Small intestine (tissue), 7 donors: ENCODE measurements at regions not wholly inside any gene's neighbourhood (a gene's known extent, or its start where the extent isn't known, plus 50 kb on each side); places are given as distances from the start of the nearest gene placed in this dataset.

Experiments
- DNase-seq, 2 donors: peaks; one replicate each; pipeline versions ENCODE4 v3.0.0 to v3.0.0-alpha.2; 2013
- FAIRE-seq: peaks from 2 replicates; lab custom pipeline; 2012; peaks lifted over from hg19 to GRCh38; lab: Jason Lieb, UNC
- H3K27ac ChIP-seq, 3 donors: one replicate each; pipeline ENCODE4 v1.5.1; 2013; ENCODE audit warnings: low read length in 2 of 3, mild to moderate bottlenecking in 2 of 3, control low read depth in 1 of 3, inconsistent platforms in 1 of 3, low read depth in 1 of 3, moderate library complexity in 1 of 3
- H3K27me3 ChIP-seq, 3 donors: one replicate each; pipeline ENCODE4 v1.6.1; 2013; ENCODE audit warnings: low read length in 3 of 3, inconsistent platforms in 1 of 3; ENCODE audit not compliant: control insufficient read depth in 3 of 3, insufficient read depth in 3 of 3
- H3K36me3 ChIP-seq, 3 donors: one replicate each; pipeline ENCODE4 v1.6.1; 2013; ENCODE audit warnings: low read length in 3 of 3, inconsistent platforms in 1 of 3, low read depth in 1 of 3, mild to moderate bottlenecking in 1 of 3, moderate library complexity in 1 of 3; ENCODE audit not compliant: control insufficient read depth in 3 of 3, insufficient read depth in 2 of 3
- H3K4me1 ChIP-seq, 3 donors: one replicate each; pipeline ENCODE4 v1.6.1; 2013; ENCODE audit warnings: low read length in 2 of 3, inconsistent platforms in 1 of 3, low read depth in 1 of 3, mild to moderate bottlenecking in 1 of 3, moderate library complexity in 1 of 3; ENCODE audit not compliant: control insufficient read depth in 3 of 3, insufficient read depth in 2 of 3
- H3K4me3 ChIP-seq, 3 donors: one replicate each; pipeline ENCODE4 v1.5.1; 2013; ENCODE audit warnings: low read length in 3 of 3, control low read depth in 1 of 3, inconsistent platforms in 1 of 3, low read depth in 1 of 3, mild to moderate bottlenecking in 1 of 3, moderate library complexity in 1 of 3
- H3K9me3 ChIP-seq, 2 donors: one replicate each; pipeline ENCODE4 v1.6.1; 2013; ENCODE audit warnings: low read depth in 1 of 2, low read length in 1 of 2; ENCODE audit not compliant: control insufficient read depth in 2 of 2, insufficient read depth in 1 of 2
- WGBS, 3 donors: extraction: QIAGEN DNeasy Blood & Tissue Kit; methylation state at CpG; one replicate each; pipeline ENCODE4 v1.1.7; 2013; 5-methylcytosine and 5-hydroxymethylcytosine counted together
- donor health status: healthy with polysubstance abuse.
- donor health status: control.
- donor health status: control.
- donor health status: Bipolar disorder and iron deficiency.
- donor health status: healthy.

GRCh38 chr18:76139844-76140243, 355.2 kb downstream of the ZNF516 start:
- H3K4me3 ChIP-seq, result no peak overlapping the region
- FAIRE-seq (no peak), DNase-seq (no peak)
- H3K27me3 ChIP-seq, result no peaks in the 10 kb centered on the region
- H3K36me3 ChIP-seq, result no peaks in the 10 kb centered on the region
- 86 to 92% (median 91%) methylated on average over 1 of the region's 1 CpG for WGBS, 3 donors
- no peak overlapping the region for H3K27ac ChIP-seq
- H3K9me3 ChIP-seq, result peaks cover 0 to 2% of the 10 kb centered on the region in 2 donors
- H3K4me1 ChIP-seq, result no peaks in the 10 kb centered on the region

GRCh38 chr18:76137216-76137615, 357.8 kb downstream of the ZNF516 start:
- Histone ChIP-seq H3K27ac (no peak overlapping the region), H3K36me3 (no peaks in the 10 kb centered on the region), H3K4me1 (no peaks in the 10 kb centered on the region), H3K4me3 (no peak overlapping the region), H3K9me3 (peaks cover 0 to 7% of the 10 kb centered on the region in 2 donors), H3K27me3 (no peaks in the 10 kb centered on the region)
- WGBS, 3 donors, result 81 to 83% (median 81%) methylated on average over 6 of the region's 6 CpGs
- DNase-seq (no peak), FAIRE-seq (no peak)

- peaks cover 0 to under 1% (median 0%) of the 10 kb centered on the region in 3 donors for H3K4me1 ChIP-seq
- no peaks in the 10 kb centered on the region for H3K27me3 ChIP-seq
- 80 to 83% (median 81%) methylated on average over 10 of the region's 10 CpGs for WGBS, 3 donors
- peaks cover 0 to 7% of the 10 kb centered on the region in 2 donors for H3K9me3 ChIP-seq
- no peak overlapping the region for H3K4me3 ChIP-seq
- no peaks in the 10 kb centered on the region for H3K36me3 ChIP-seq
- no peak overlapping the region for H3K27ac ChIP-seq
- DNase-seq, result no peak
- no peak for FAIRE-seq
Observed at GRCh38 chr18:76136701-76137100, 358.3 kb downstream of the ZNF516 start.

GRCh38 chr18:76134628-76135027, 360.4 kb downstream of the ZNF516 start:
- Histone ChIP-seq H3K36me3 (no peaks in the 10 kb centered on the region), H3K4me1 (peaks cover 0 to 3% (median 0%) of the 10 kb centered on the region in 3 donors), H3K27ac (no peak overlapping the region), H3K9me3 (peaks cover 0 to 7% of the 10 kb centered on the region in 2 donors), H3K4me3 (no peak overlapping the region), H3K27me3 (no peaks in the 10 kb centered on the region)
- WGBS, 3 donors, result 65 to 72% (median 67%) methylated on average over 1 of the region's 1 CpG
- FAIRE-seq, result no peak
- DNase-seq, result no peak

- peaks cover 0 to 7% of the 10 kb centered on the region in 2 donors for H3K9me3 ChIP-seq
- FAIRE-seq, result no peak
- no peaks in the 10 kb centered on the region for H3K36me3 ChIP-seq
- no peak for DNase-seq
- no peaks in the 10 kb centered on the region for H3K27me3 ChIP-seq
- peaks cover 0 to 3% (median 0%) of the 10 kb centered on the region in 3 donors for H3K4me1 ChIP-seq
- no peak overlapping the region for H3K27ac ChIP-seq
- H3K4me3 ChIP-seq, result no peak overlapping the region
- WGBS, 3 donors, result 70 to 91% (median 89%) methylated on average over 1 of the region's 1 CpG
Observed at GRCh38 chr18:76133873-76134272, 361.2 kb downstream of the ZNF516 start.

GRCh38 chr18:76131738-76132137, 363.3 kb downstream of the ZNF516 start:
- H3K4me1 ChIP-seq, result peaks cover 0 to 3% (median 0%) of the 10 kb centered on the region in 3 donors
- 47 to 84% (median 84%) methylated on average over 1 of the region's 1 CpG for WGBS, 3 donors
- H3K36me3 ChIP-seq, result no peaks in the 10 kb centered on the region
- FAIRE-seq (no peak), DNase-seq (no peak)
- no peaks in the 10 kb centered on the region for H3K27me3 ChIP-seq
- no peak overlapping the region for H3K27ac ChIP-seq
- H3K9me3 ChIP-seq, result peaks cover 0 to 5% of the 10 kb centered on the region in 2 donors
- no peak overlapping the region for H3K4me3 ChIP-seq

DNA sequence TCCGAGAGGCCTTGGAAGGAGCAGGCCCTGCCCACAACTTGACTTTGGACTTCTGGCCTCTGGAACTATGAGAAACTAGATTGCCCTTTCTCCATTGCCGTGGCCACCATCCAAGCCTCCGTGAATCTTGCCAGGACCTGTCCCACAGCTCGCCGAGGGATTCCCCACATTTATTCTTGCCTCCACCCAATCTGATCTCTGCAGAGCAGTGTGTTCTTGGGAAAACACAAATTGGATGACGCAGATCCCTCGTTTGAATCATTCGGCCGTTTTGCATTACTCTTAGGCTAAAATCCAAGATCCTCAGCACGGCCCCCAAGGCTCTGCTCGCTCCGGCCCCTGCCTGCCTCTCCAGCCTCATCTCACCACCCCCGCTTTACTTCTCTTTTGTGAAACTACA, 364.2 kb downstream of the ZNF516 start:
- H3K27me3 ChIP-seq, result no peaks in the 10 kb centered on the region
- 41 to 82% (median 45%) methylated on average over 13 of the region's 13 CpGs for WGBS, 3 donors
- H3K4me1 ChIP-seq, result peaks cover 0 to 3% (median 0%) of the 10 kb centered on the region in 3 donors
- peak overlapping the region in 1 of 3 donors; percentile 16 for H3K4me3 ChIP-seq
- peak in 1 of 2 donors; percentile 72 for DNase-seq
- no peaks in the 10 kb centered on the region for H3K36me3 ChIP-seq
- H3K27ac ChIP-seq, result no peak overlapping the region
- H3K9me3 ChIP-seq, result peaks cover 0 to 5% of the 10 kb centered on the region in 2 donors
- no peak for FAIRE-seq

- H3K27ac ChIP-seq, result no peak overlapping the region
- H3K27me3 ChIP-seq, result no peaks in the 10 kb centered on the region
- no peak for FAIRE-seq
- no peaks in the 10 kb centered on the region for H3K4me1 ChIP-seq
- H3K36me3 ChIP-seq, result no peaks in the 10 kb centered on the region
- H3K4me3 ChIP-seq, result no peak overlapping the region
- WGBS, 3 donors, result 72 to 78% (median 75%) methylated on average over 6 of the region's 6 CpGs
- H3K9me3 ChIP-seq, result no peaks in the 10 kb centered on the region
- DNase-seq, result no peak
Observed at GRCh38 chr18:76126327-76126726, 368.7 kb downstream of the ZNF516 start.

- no peaks in the 10 kb centered on the region for H3K27me3 ChIP-seq
- H3K36me3 ChIP-seq, result no peaks in the 10 kb centered on the region
- WGBS, 3 donors, result 71 to 85% (median 76%) methylated on average over 5 of the region's 5 CpGs
- H3K27ac ChIP-seq, result no peak overlapping the region
- no peak overlapping the region for H3K4me3 ChIP-seq
- no peaks in the 10 kb centered on the region for H3K4me1 ChIP-seq
- FAIRE-seq, result no peak
- no peaks in the 10 kb centered on the region for H3K9me3 ChIP-seq
- DNase-seq, result no peak
Observed at GRCh38 chr18:76121011-76121410, 374.0 kb downstream of the ZNF516 start.
